HT-29 (cell line): ENCODE measurements at regions not wholly inside any gene's neighbourhood (a gene's known extent, or its start where the extent isn't known, plus 50 kb on each side); places are given as distances from the start of the nearest gene placed in this dataset. TPM values are rescaled to one million over a fixed set of nuclear protein-coding genes. Genes with fewer than 3 reads are reported as not detected.

Experiments used
- DNase-seq: peaks from one replicate; pipeline ENCODE4 v3.0.0-alpha.2; 2015; ENCODE audit warnings: low spot score
- small RNA-seq: library from RNA; depleted of rRNA; stranded (forward); fragments of <200 nt; gene quantifications from one replicate; pipeline ENCODE3, GENCODE V24; 2014

DNA sequence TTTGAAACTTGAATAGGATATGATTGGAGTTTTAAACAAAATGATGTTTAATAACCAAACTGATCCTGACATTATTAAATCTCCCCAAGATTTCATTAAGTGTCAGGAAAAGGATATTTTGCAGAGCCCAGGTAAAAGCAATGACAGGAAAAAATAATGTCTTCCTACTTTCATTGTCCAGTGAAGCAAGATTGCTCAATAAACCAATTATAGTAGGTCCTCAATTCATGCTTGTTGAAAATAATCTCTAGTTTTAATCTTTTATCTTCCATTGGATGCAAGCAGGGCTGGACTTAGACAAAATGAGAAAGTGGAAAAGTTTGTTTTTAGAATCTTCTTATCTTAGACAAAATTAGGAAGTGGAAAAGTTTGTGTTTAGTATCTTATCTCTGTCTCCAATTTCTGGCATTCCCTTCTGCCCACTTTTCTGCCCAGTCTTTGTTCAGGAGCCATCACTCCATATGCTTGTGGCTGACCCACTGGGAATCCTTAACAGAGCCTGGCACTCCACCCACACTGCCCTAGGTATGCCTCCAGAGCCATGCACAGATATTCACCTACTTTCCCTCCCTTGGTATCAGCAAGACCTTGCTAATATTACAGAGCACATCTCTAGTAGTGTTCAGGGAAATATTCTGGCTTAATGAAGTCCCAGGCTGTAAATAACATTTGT is 57.0 kb upstream of the CARMIL1 start:
- DNase-seq: no peak

DNA sequence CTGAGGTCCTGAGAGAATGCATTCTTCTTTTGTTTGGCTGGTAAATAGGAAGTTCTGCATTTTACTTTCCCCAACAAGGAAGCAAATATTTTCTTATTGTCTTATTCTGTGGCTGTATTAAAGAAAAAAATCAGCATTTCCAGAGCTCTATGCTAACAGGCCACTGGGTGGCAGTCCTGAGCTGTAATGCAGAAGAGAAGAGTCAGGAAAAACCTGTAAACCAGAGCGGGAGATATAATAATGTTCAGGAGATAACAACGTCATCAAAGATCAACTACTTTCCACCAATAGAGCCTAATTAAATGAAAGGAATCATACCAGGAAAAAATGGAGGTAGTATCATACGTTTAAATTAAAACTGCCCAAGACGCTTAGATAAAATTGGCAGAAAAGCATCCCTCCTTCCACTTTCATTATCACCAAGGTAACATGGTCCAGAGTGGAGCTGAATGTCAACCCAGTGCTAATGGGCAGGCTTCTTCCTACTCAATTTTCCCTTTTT is 55.6 kb upstream of the CARMIL1 start:
- DNase-seq: peak; percentile 90

DNA sequence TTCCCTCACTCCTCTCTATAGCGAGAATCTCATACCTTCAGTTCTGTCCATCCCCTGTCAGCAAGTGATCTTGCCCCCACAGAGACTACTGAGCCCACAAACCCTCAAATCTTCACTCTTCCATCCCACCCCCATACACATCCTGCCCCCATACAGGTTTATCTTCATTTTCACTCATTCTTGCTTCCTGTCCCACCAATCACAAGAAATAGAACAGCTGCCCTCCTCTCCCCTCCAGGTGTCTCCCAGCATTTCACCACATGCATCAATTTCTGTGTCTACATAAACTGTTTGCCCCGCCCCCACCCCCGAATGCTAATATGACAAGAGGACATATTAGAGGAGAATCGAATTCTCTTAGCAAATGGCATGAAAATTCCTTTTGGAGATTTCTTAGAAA is 54.9 kb upstream of the CARMIL1 start:
- DNase-seq: no peak

GRCh38 chr6:25227854-25228253 is 51.3 kb upstream of the CARMIL1 start:
- DNase-seq: no peak

Small RNA genes lying in the stretch of these regions (small RNA-seq; reads per million reads assigned to genes)
- gene RN7SL334P: not detected
